ENCODE measurements at regions not wholly inside any gene's neighbourhood (a gene's known extent, or its start where the extent isn't known, plus 50 kb on each side); places are given as distances from the start of the nearest gene placed in this dataset.
A peak's percentile ranks its signal among the peaks of the same experiment; 100 is the strongest.

- TF ChIP-seq CTCF (IDR thresholded peaks at IDR 0.05) (no peak), POLR2AphosphoS5 (IDR thresholded peaks at IDR 0.05) (no peak), POLR2A (IDR thresholded peaks at IDR 0.05; ENCODE audit: low read depth) (no peak), EP300 (IDR thresholded peaks at IDR 0.05) (no peak)
- H3K36me3 ChIP-seq = no peaks in the 10 kb centered on the region
- H3K27me3 ChIP-seq = no peaks in the 10 kb centered on the region
- intact Hi-C loops (cut with DNase I) = no loop called here
- DNase-seq (ENCODE audit: extremely low spot score) = no peak
- H3K4me3 ChIP-seq = no peak overlapping the region
- WGBS = 38% methylated on average over 7 of the region's 7 CpGs
- no peaks in the 10 kb centered on the region for H3K9me3 ChIP-seq
- no peak overlapping the region for H3K27ac ChIP-seq (replicated peaks in 1 of 4)
- peaks cover 4 to 10% (median 7%) of the 10 kb centered on the region in 4 donors for H3K4me1 ChIP-seq
These were observed 171.7 kb upstream of the SOX11 start for GRCh38 chr2:5520463-5520972.

DNA sequence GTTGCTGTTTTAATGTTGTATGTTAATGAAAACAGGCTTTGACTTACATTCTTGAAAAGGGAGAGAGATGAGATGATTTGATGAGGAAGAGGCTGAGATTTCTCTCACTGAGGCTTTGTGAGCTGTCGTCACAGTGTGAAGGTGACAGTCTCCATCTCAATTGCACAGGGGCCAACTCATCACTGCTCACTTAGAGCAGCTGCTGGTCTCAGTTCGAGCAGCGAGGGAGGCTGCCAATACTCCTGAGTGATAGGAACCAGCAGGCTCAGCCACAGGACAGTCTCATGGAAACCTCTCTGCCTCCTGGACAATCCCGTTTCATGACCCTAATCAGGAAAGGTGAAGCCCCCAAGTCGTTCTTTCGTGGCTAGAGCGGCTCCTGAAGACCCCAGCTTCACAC is 170.7 kb upstream of the SOX11 start:
- 52% methylated on average over 5 of the region's 7 CpGs for WGBS
- no peak overlapping the region for H3K27ac ChIP-seq (replicated peaks in 1 of 4)
- no peak overlapping the region for H3K4me3 ChIP-seq
- intact Hi-C loops (cut with DNase I) = no loop called here
- no peaks in the 10 kb centered on the region for H3K36me3 ChIP-seq
- H3K4me1 ChIP-seq = peaks cover 4 to 10% (median 7%) of the 10 kb centered on the region in 4 donors
- no peaks in the 10 kb centered on the region for H3K27me3 ChIP-seq
- H3K9me3 ChIP-seq = no peaks in the 10 kb centered on the region
- TF ChIP-seq CTCF (IDR thresholded peaks at IDR 0.05) = no peak
- TF ChIP-seq POLR2AphosphoS5 (IDR thresholded peaks at IDR 0.05) = no peak
- TF ChIP-seq POLR2A (IDR thresholded peaks at IDR 0.05; ENCODE audit: low read depth) = no peak
- no peak for DNase-seq (ENCODE audit: extremely low spot score)

GRCh38 chr2:5524551-5524950 is 167.6 kb upstream of the SOX11 start:
- peak; percentile 50 for DNase-seq (ENCODE audit: extremely low spot score)
- no peaks in the 10 kb centered on the region for H3K36me3 ChIP-seq
- intact Hi-C loops (cut with DNase I) = no loop called here
- H3K27ac ChIP-seq (replicated peaks in 1 of 4) = no peak overlapping the region
- H3K9me3 ChIP-seq = no peaks in the 10 kb centered on the region
- TF ChIP-seq CTCF (IDR thresholded peaks at IDR 0.05) (no peak), POLR2AphosphoS5 (IDR thresholded peaks at IDR 0.05) (no peak), POLR2A (IDR thresholded peaks at IDR 0.05; ENCODE audit: low read depth) (no peak), EP300 (IDR thresholded peaks at IDR 0.05) (no peak)
- WGBS = 89% methylated on average over 1 of the region's 1 CpG
- no peak overlapping the region for H3K4me3 ChIP-seq
- H3K27me3 ChIP-seq = no peaks in the 10 kb centered on the region
- peaks cover 4 to 10% (median 7%) of the 10 kb centered on the region in 4 donors for H3K4me1 ChIP-seq

DNA sequence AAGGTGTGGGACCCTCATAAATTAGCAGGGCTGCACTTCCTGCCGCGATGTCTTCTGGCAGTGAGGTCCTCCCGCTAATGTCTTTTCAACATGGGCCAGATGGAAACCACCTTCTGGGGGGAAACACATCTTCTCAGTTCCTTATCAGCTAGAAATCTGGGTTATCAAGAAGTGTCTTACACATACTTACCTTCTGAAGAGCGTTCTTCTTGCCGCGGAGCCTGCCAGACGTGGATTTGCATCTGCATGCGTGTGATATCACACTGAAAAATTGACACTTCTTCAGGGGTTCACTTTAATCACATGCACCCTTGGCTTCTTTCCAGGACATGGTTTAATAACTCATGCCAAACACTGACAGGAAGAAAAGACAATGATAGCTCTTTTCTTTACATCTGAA is 163.5 kb upstream of the SOX11 start:
- Histone ChIP-seq H3K27me3 (no peaks in the 10 kb centered on the region), H3K9me3 (no peaks in the 10 kb centered on the region), H3K27ac (replicated peaks in 1 of 4) (no peak overlapping the region), H3K4me3 (no peak overlapping the region), H3K36me3 (no peaks in the 10 kb centered on the region), H3K4me1 (no peaks in the 10 kb centered on the region)
- no peak for DNase-seq (ENCODE audit: extremely low spot score)
- 78% methylated on average over 8 of the region's 8 CpGs for WGBS
- TF ChIP-seq POLR2AphosphoS5 (IDR thresholded peaks at IDR 0.05) (no peak), EP300 (IDR thresholded peaks at IDR 0.05) (no peak), POLR2A (IDR thresholded peaks at IDR 0.05; ENCODE audit: low read depth) (no peak), CTCF (IDR thresholded peaks at IDR 0.05) (no peak)
- intact Hi-C loops (cut with DNase I) = no loop called here

DNA sequence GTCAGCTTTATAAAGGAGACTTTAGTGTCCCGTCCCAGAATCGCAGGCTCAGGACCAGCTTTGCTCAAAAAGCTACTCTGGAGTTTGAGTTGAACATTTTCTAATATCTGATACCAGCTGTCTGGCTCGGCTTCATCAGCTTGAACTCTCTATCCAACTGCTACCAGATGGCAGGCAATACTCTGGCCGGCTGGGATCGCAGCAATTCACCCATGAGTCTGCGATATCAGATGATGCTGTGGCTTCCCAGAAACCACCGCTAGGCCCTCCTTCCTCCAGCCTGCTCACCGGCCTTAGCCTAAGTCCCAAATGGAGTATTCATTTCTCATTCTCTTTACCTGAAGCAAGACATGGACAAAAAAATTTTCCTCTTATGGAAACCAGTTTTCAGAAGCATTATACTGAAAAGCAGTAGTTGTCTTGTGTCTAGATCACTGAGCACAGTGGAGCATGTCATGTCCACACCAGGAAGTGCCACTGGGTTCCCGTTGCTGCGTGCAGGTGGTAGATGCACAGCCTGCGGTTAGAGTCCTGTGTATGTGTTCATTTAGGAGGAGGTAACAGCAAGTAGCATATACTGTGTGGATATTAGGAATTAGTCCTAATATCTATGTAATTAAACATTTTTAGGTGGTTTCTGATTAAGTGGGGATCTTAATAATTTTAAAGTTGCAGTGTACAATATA is 162.0 kb upstream of the SOX11 start:
- WGBS = 87% methylated on average over 10 of the region's 11 CpGs
- intact Hi-C loops (cut with DNase I) = no loop called here
- no peak overlapping the region for H3K27ac ChIP-seq (replicated peaks in 1 of 4)
- no peaks in the 10 kb centered on the region for H3K36me3 ChIP-seq
- TF ChIP-seq EP300 (IDR thresholded peaks at IDR 0.05) (no peak), POLR2A (IDR thresholded peaks at IDR 0.05; ENCODE audit: low read depth) (no peak), CTCF (IDR thresholded peaks at IDR 0.05) (no peak), POLR2AphosphoS5 (IDR thresholded peaks at IDR 0.05) (no peak)
- no peak overlapping the region for H3K4me3 ChIP-seq
- no peaks in the 10 kb centered on the region for H3K27me3 ChIP-seq
- peak; percentile 53 for DNase-seq (ENCODE audit: extremely low spot score)
- no peaks in the 10 kb centered on the region for H3K9me3 ChIP-seq
- no peaks in the 10 kb centered on the region for H3K4me1 ChIP-seq
